Mesothelial cell of epicardium (in vitro differentiated cells): ENCODE measurements at regions not wholly inside any gene's neighbourhood (a gene's known extent, or its start where the extent isn't known, plus 50 kb on each side); places are given as distances from the start of the nearest gene placed in this dataset.

ENCODE experiments used
- DNase-seq, 2 experiments: peaks; one replicate each; pipeline ENCODE4 v3.0.0; 2021; ENCODE audit warnings: low spot score in 2 of 2; ENCODE audit not compliant: unreplicated experiment in 2 of 2
- H3K27ac Mint-ChIP-seq: 2 replicates; pipeline ENCODE4 v1.8.0; 2021; ENCODE audit warnings: mixed read lengths
- H3K27me3 Mint-ChIP-seq: 2 replicates; pipeline ENCODE4 v1.8.0; 2021; ENCODE audit warnings: low read depth, mixed read lengths
- H3K36me3 Mint-ChIP-seq: 2 replicates; pipeline ENCODE4 v1.8.0; 2021; ENCODE audit warnings: mixed read lengths
- H3K4me1 Mint-ChIP-seq: 2 replicates; pipeline ENCODE4 v1.8.0; 2021; ENCODE audit warnings: mixed read lengths
- H3K4me3 Mint-ChIP-seq: 2 replicates; pipeline ENCODE4 v1.8.0; 2021; ENCODE audit warnings: mild to moderate bottlenecking, moderate library complexity, mixed read lengths
- H3K9me3 Mint-ChIP-seq: 2 replicates; pipeline ENCODE4 v1.8.0; 2021; ENCODE audit warnings: mixed read lengths
- CTCF ChIP-seq: fragments of 200-600 bp; sonication (generic); IDR thresholded peaks from one replicate; pipeline ENCODE4 v1.5.0; 2021; ENCODE audit warnings: antibody characterized with exemption; ENCODE audit not compliant: unreplicated experiment

GRCh38 chr6:119608994-119609393 lies 259.4 kb upstream of the MAN1A1 start:
- no peak for DNase-seq
- H3K27me3 Mint-ChIP-seq, result no peaks in the 10 kb centered on the region
- H3K4me3 Mint-ChIP-seq, result no peak overlapping the region
- no peak overlapping the region for H3K27ac Mint-ChIP-seq
- peaks cover 4% of the 10 kb centered on the region for H3K9me3 Mint-ChIP-seq
- no peaks in the 10 kb centered on the region for H3K36me3 Mint-ChIP-seq
- TF ChIP-seq CTCF, result no peak
- H3K4me1 Mint-ChIP-seq, result peaks cover 19% of the 10 kb centered on the region

GRCh38 chr6:119604124-119604523 lies 254.6 kb upstream of the MAN1A1 start:
- Mint-ChIP-seq H3K4me1 (no peaks in the 10 kb centered on the region), H3K27ac (no peak overlapping the region), H3K36me3 (no peaks in the 10 kb centered on the region), H3K9me3 (peaks cover 4% of the 10 kb centered on the region), H3K27me3 (no peaks in the 10 kb centered on the region), H3K4me3 (no peak overlapping the region)
- no peak for DNase-seq
- no peak for TF ChIP-seq CTCF

GRCh38 chr6:119603501-119603900 lies 253.9 kb upstream of the MAN1A1 start:
- H3K27me3 Mint-ChIP-seq, result no peaks in the 10 kb centered on the region
- H3K4me3 Mint-ChIP-seq, result no peak overlapping the region
- TF ChIP-seq CTCF, result no peak
- H3K27ac Mint-ChIP-seq, result no peak overlapping the region
- peaks cover 4% of the 10 kb centered on the region for H3K9me3 Mint-ChIP-seq
- no peaks in the 10 kb centered on the region for H3K36me3 Mint-ChIP-seq
- no peaks in the 10 kb centered on the region for H3K4me1 Mint-ChIP-seq
- DNase-seq, result no peak

GRCh38 chr6:119602215-119603178 lies 252.9 kb upstream of the MAN1A1 start:
- H3K36me3 Mint-ChIP-seq, result no peaks in the 10 kb centered on the region
- H3K4me1 Mint-ChIP-seq, result no peaks in the 10 kb centered on the region
- H3K27me3 Mint-ChIP-seq, result no peaks in the 10 kb centered on the region
- H3K9me3 Mint-ChIP-seq, result peaks cover 11% of the 10 kb centered on the region
- TF ChIP-seq CTCF, result no peak
- no peak overlapping the region for H3K4me3 Mint-ChIP-seq
- H3K27ac Mint-ChIP-seq, result no peak overlapping the region
- no peak for DNase-seq

GRCh38 chr6:119598883-119599282 lies 249.3 kb upstream of the MAN1A1 start:
- peaks cover 25% of the 10 kb centered on the region for H3K9me3 Mint-ChIP-seq
- peaks cover 3% of the 10 kb centered on the region for H3K36me3 Mint-ChIP-seq

More at GRCh38 chr6:119598883-119599282, 249.3 kb upstream of the MAN1A1 start:
- Mint-ChIP-seq H3K4me1 (no peaks in the 10 kb centered on the region), H3K4me3 (no peak overlapping the region), H3K27ac (no peak overlapping the region), H3K27me3 (no peaks in the 10 kb centered on the region)
- TF ChIP-seq CTCF, result no peak
- no peak for DNase-seq
